Tibial artery (tissue), 4 donors: ENCODE measurements at regions not wholly inside any gene's neighbourhood (a gene's known extent, or its start where the extent isn't known, plus 50 kb on each side); places are given as distances from the start of the nearest gene placed in this dataset.

ENCODE experiments used
- DNase-seq, 2 donors: peaks; one replicate each; pipeline ENCODE4 v3.0.0-alpha.2; 2019
- H3K27ac ChIP-seq, 2 donors: fragments of 200-600 bp; sonication (generic) in 1 of 2; 1 replicate in 1 of 2; 2 replicates in 1 of 2; pipeline ENCODE4 v1.5.1; 2018 to 2019; ENCODE audit warnings: mild to moderate bottlenecking in 1 of 2
- H3K27me3 ChIP-seq, 2 donors: fragments of 200-600 bp; sonication (generic) in 1 of 2; one replicate each; pipeline versions ENCODE4 v1.5.1 to v1.6.0; 2016 to 2019
- H3K36me3 ChIP-seq, 3 donors: fragments of 200-600 bp; sonication (generic) in 2 of 3; one replicate each; pipeline ENCODE4 v1.5.1; 2016 to 2019; ENCODE audit warnings: mild to moderate bottlenecking in 2 of 3
- H3K4me1 ChIP-seq, 4 donors: fragments of 200-600 bp; sonication (generic) in 2 of 4; 1 replicate in 3 of 4; 2 replicates in 1 of 4; pipeline ENCODE4 v1.5.1; 2016 to 2019
- H3K4me3 ChIP-seq, 2 donors: fragments of 200-600 bp; sonication (generic) in 1 of 2; 1 replicate in 1 of 2; 2 replicates in 1 of 2; pipeline ENCODE4 v1.5.1; 2018 to 2019; ENCODE audit warnings: mild to moderate bottlenecking in 2 of 2
- H3K9me3 ChIP-seq, 3 donors: fragments of 200-600 bp; sonication (generic) in 1 of 3; one replicate each; pipeline ENCODE4 v1.5.1; 2016 to 2019
- CTCF ChIP-seq, 2 experiments: fragments of 200-600 bp in 1 of 2; fragments of 450-650 bp in 1 of 2; IDR thresholded peaks; one replicate each; pipeline ENCODE4 v1.5.1; 2017 to 2019; ENCODE audit warnings: antibody characterized with exemption in 2 of 2, mild to moderate bottlenecking in 1 of 2, moderate library complexity in 1 of 2
- intact Hi-C: fragments of 100-400 bp; cut with DNase I; formaldehyde crosslinking; loops from one replicate; pipeline ENCODE4 v1.15.0; 2023; ENCODE audit warnings: low total_unique reads

DNA sequence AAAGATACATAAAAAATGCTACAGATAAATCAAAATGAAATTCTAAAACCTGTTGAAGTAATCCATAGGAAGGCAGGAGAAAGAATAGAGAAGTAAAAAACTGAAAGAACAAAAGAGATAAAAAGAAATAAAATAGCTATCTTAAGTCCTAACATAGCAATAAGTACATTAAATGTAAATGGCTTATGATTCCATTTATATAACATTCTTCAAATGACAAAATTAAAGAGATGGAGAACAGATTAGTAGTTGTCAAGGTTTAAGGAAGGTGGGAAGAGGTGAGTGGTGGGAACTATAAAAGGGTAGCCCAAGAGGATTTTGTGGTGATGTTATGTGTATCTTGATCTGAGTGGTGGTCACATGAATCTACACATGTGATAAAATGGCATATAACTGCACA, 254.8 kb downstream of the FAM76B start:
- no peaks in the 10 kb centered on the region for H3K27me3 ChIP-seq
- no peak overlapping the region for H3K4me3 ChIP-seq
- DNase-seq, result no peak
- no peaks in the 10 kb centered on the region for H3K4me1 ChIP-seq
- H3K27ac ChIP-seq, result no peak overlapping the region
- no peaks in the 10 kb centered on the region for H3K36me3 ChIP-seq
- no peak for TF ChIP-seq CTCF (IDR thresholded peaks at IDR 0.05)
- no peaks in the 10 kb centered on the region for H3K9me3 ChIP-seq
- intact Hi-C loops, result no loop called here

DNA sequence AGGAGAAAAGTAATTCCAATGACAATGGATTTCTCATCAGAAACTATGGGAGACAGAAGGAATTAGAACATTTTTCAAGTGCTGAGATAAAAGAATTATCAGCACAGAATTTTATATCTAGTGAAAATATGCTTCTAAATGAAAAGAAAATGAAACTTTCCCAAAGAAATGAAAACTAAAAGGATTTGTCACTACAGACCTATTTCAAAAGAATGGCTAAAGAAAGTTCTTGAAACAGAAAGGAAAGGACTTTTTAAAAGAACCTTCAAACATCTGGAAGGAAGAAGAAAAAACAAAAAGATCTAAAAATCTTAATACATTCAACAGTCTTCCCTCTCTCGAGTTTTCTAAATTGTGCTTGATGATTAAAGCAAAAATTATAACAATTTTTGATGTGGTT, 255.4 kb downstream of the FAM76B start:
- H3K27ac ChIP-seq, result no peak overlapping the region
- no peaks in the 10 kb centered on the region for H3K9me3 ChIP-seq
- intact Hi-C loops, result no loop called here
- no peaks in the 10 kb centered on the region for H3K36me3 ChIP-seq
- no peaks in the 10 kb centered on the region for H3K27me3 ChIP-seq
- H3K4me1 ChIP-seq, result no peaks in the 10 kb centered on the region
- TF ChIP-seq CTCF (IDR thresholded peaks at IDR 0.05), result no peak
- no peak overlapping the region for H3K4me3 ChIP-seq
- DNase-seq, result no peak

- no peak overlapping the region for H3K4me3 ChIP-seq
- intact Hi-C loops, result no loop called here
- H3K4me1 ChIP-seq, result no peaks in the 10 kb centered on the region
- no peaks in the 10 kb centered on the region for H3K36me3 ChIP-seq
- no peak for TF ChIP-seq CTCF (IDR thresholded peaks at IDR 0.05)
- H3K27me3 ChIP-seq, result no peaks in the 10 kb centered on the region
- no peak for DNase-seq
- no peak overlapping the region for H3K27ac ChIP-seq
- H3K9me3 ChIP-seq, result no peaks in the 10 kb centered on the region
These were observed 258.5 kb downstream of the FAM76B start for GRCh38 chr11:95531116-95531515.

- intact Hi-C loops, result no loop called here
- TF ChIP-seq CTCF (IDR thresholded peaks at IDR 0.05), result no peak
- Histone ChIP-seq H3K36me3 (no peaks in the 10 kb centered on the region), H3K27me3 (no peaks in the 10 kb centered on the region), H3K9me3 (no peaks in the 10 kb centered on the region), H3K4me3 (no peak overlapping the region), H3K4me1 (peaks cover 0 to 4% (median 0%) of the 10 kb centered on the region in 4 donors), H3K27ac (no peak overlapping the region)
- no peak for DNase-seq
These were observed 265.1 kb downstream of the FAM76B start for GRCh38 chr11:95524314-95525036.

GRCh38 chr11:95522874-95523273, 266.7 kb downstream of the FAM76B start:
- H3K4me3 ChIP-seq, result no peak overlapping the region
- H3K27me3 ChIP-seq, result no peaks in the 10 kb centered on the region
- H3K27ac ChIP-seq, result no peak overlapping the region
- H3K9me3 ChIP-seq, result no peaks in the 10 kb centered on the region
- H3K36me3 ChIP-seq, result no peaks in the 10 kb centered on the region
- H3K4me1 ChIP-seq, result peaks cover 0 to 4% (median 0%) of the 10 kb centered on the region in 4 donors
- DNase-seq, result no peak
- TF ChIP-seq CTCF (IDR thresholded peaks at IDR 0.05), result no peak
- intact Hi-C loops, result no loop called here

DNA sequence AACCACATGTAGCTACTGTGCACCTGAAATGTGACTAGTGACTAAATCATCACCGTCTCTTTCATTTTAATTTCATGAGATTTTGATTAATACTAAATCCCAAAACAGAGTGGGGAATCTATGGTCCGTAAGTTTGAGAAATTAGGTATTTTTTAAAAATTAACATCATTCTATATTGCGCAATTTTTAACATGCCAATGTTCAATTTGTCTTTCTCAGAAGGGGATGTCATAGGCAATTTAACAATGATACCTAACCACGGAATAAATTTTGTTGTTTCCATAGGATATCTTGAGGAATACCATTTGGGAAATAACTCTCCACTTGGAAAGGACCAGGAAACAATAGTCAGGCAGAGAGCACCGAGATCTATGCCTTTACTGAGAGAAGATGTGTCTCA, 267.7 kb downstream of the FAM76B start:
- Histone ChIP-seq H3K36me3 (no peaks in the 10 kb centered on the region), H3K4me1 (peaks cover 0 to 4% (median 0%) of the 10 kb centered on the region in 4 donors), H3K4me3 (no peak overlapping the region), H3K27me3 (no peaks in the 10 kb centered on the region), H3K9me3 (no peaks in the 10 kb centered on the region), H3K27ac (no peak overlapping the region)
- TF ChIP-seq CTCF (IDR thresholded peaks at IDR 0.05), result no peak
- intact Hi-C loops, result no loop called here
- no peak for DNase-seq
